GM12878 (cell line): ENCODE measurements at regions not wholly inside any gene's neighbourhood (a gene's known extent, or its start where the extent isn't known, plus 50 kb on each side); places are given as distances from the start of the nearest gene placed in this dataset.

Source experiments
- POU2F2 ChIP-seq: IDR thresholded peaks from 3 replicates; pipeline ENCODE4 v1.6.1; 2011; ENCODE audit warnings: low read depth, mild to moderate bottlenecking, low read length, borderline replicate concordance
- TCF7 ChIP-seq: IDR thresholded peaks from 2 replicates; pipeline ENCODE4 v1.6.1; 2014; ENCODE audit warnings: antibody characterized with exemption, borderline replicate concordance
- TF ChIP-seq, protein P1 (sequence below): fragments of 450-650 bp; IDR thresholded peaks from 2 replicates; pipeline ENCODE4 v1.6.1; 2017; ENCODE audit warnings: borderline replicate concordance

DNA sequence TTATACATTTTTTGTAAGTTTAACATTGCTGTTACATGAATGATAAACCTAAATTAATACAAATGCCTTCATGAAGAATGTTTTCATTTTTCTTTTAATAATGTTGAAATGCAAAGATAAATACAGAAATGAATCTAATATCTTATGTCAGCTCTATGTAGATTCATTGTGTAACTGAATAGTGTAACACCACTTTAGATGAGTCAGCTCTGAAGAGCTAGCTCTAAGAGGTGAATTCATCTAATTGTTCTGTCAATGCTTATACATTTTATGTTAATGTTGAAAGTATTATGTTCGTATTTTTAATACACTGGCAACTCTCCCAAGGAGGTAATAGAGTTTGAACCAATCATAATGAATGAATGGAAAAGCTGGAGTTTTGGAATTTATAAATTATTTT lies 146.9 kb upstream of the FMR1 start:
- TF ChIP-seq, protein P1, sequence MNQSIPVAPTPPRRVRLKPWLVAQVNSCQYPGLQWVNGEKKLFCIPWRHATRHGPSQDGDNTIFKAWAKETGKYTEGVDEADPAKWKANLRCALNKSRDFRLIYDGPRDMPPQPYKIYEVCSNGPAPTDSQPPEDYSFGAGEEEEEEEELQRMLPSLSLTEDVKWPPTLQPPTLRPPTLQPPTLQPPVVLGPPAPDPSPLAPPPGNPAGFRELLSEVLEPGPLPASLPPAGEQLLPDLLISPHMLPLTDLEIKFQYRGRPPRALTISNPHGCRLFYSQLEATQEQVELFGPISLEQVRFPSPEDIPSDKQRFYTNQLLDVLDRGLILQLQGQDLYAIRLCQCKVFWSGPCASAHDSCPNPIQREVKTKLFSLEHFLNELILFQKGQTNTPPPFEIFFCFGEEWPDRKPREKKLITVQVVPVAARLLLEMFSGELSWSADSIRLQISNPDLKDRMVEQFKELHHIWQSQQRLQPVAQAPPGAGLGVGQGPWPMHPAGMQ: no peak
- TF ChIP-seq POU2F2 (no peak), TCF7 (no peak)
